Endometrial microvascular endothelial cells (primary cell): ENCODE measurements at regions not wholly inside any gene's neighbourhood (a gene's known extent, or its start where the extent isn't known, plus 50 kb on each side); places are given as distances from the start of the nearest gene placed in this dataset.

Source experiments
- in situ Hi-C: cut with HindIII; loops from 2 replicates; pipeline ENCODE4 v1.10.0; 2017; ENCODE audit warnings: low sequenced_read_pairs, low pct_unique_long_range_greater_than_20kb; ENCODE audit errors: inconsistent ontology term

- in situ Hi-C loops = no loop called here
Measured at GRCh38 chr5:82416512-82416911, 138.4 kb upstream of the RPS23 start.

- in situ Hi-C loops = no loop called here
Measured at GRCh38 chr5:82414041-82414388, 135.9 kb upstream of the RPS23 start.

GRCh38 chr5:82413302-82414040 lies 135.3 kb upstream of the RPS23 start:
- in situ Hi-C loops = no loop called here

GRCh38 chr5:82408033-82408432 lies 129.9 kb upstream of the RPS23 start:
- in situ Hi-C loops = no loop called here

- in situ Hi-C loops = no loop called here
Measured at GRCh38 chr5:82406205-82406773, 128.1 kb upstream of the RPS23 start.

- in situ Hi-C loops = no loop called here
Measured at GRCh38 chr5:82405618-82406204, 127.6 kb upstream of the RPS23 start.

- in situ Hi-C loops = no loop called here
Measured at GRCh38 chr5:82405161-82405560, 127.0 kb upstream of the RPS23 start.

GRCh38 chr5:82404382-82404945 lies 126.3 kb upstream of the RPS23 start:
- in situ Hi-C loops = no loop called here

GRCh38 chr5:82403724-82404123 lies 125.6 kb upstream of the RPS23 start:
- in situ Hi-C loops = no loop called here

GRCh38 chr5:82403026-82403425 lies 124.9 kb upstream of the RPS23 start:
- in situ Hi-C loops = no loop called here

- in situ Hi-C loops = no loop called here
Measured at GRCh38 chr5:82399111-82399510, 121.0 kb upstream of the RPS23 start.

- in situ Hi-C loops = no loop called here
Measured at GRCh38 chr5:82397741-82398320, 119.7 kb upstream of the RPS23 start.

GRCh38 chr5:82396871-82397514 lies 118.8 kb upstream of the RPS23 start:
- in situ Hi-C loops = no loop called here

GRCh38 chr5:82396396-82396795 lies 118.2 kb upstream of the RPS23 start:
- in situ Hi-C loops = no loop called here

GRCh38 chr5:82393951-82394350 lies 115.8 kb upstream of the RPS23 start:
- in situ Hi-C loops = no loop called here

- in situ Hi-C loops = no loop called here
Measured at GRCh38 chr5:82390088-82390487, 111.9 kb upstream of the RPS23 start.

GRCh38 chr5:82389347-82389746 lies 111.2 kb upstream of the RPS23 start:
- in situ Hi-C loops = no loop called here

- in situ Hi-C loops = no loop called here
Measured at GRCh38 chr5:82388181-82388580, 110.0 kb upstream of the RPS23 start.

- in situ Hi-C loops = no loop called here
Measured at GRCh38 chr5:82387819-82388166, 109.6 kb upstream of the RPS23 start.
